ENCODE measurements at regions not wholly inside any gene's neighbourhood (a gene's known extent, or its start where the extent isn't known, plus 50 kb on each side); places are given as distances from the start of the nearest gene placed in this dataset.

GRCh38 chr10:124225029-124225466 lies 131.7 kb upstream of the CHST15 start:
- DNase-seq (ENCODE audit: low read depth, low spot score) = no peak
- no peak overlapping the region for H3K4me3 ChIP-seq (ENCODE audit: low read depth, low read length)
- TF ChIP-seq, protein P1, sequence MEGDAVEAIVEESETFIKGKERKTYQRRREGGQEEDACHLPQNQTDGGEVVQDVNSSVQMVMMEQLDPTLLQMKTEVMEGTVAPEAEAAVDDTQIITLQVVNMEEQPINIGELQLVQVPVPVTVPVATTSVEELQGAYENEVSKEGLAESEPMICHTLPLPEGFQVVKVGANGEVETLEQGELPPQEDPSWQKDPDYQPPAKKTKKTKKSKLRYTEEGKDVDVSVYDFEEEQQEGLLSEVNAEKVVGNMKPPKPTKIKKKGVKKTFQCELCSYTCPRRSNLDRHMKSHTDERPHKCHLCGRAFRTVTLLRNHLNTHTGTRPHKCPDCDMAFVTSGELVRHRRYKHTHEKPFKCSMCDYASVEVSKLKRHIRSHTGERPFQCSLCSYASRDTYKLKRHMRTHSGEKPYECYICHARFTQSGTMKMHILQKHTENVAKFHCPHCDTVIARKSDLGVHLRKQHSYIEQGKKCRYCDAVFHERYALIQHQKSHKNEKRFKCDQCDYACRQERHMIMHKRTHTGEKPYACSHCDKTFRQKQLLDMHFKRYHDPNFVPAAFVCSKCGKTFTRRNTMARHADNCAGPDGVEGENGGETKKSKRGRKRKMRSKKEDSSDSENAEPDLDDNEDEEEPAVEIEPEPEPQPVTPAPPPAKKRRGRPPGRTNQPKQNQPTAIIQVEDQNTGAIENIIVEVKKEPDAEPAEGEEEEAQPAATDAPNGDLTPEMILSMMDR (IDR thresholded peaks at IDR 0.05; ENCODE audit: low read depth, low read length) = no peak
- in situ Hi-C loops (cut with HindIII; ENCODE audit: low sequenced_read_pairs) = no loop called here

DNA sequence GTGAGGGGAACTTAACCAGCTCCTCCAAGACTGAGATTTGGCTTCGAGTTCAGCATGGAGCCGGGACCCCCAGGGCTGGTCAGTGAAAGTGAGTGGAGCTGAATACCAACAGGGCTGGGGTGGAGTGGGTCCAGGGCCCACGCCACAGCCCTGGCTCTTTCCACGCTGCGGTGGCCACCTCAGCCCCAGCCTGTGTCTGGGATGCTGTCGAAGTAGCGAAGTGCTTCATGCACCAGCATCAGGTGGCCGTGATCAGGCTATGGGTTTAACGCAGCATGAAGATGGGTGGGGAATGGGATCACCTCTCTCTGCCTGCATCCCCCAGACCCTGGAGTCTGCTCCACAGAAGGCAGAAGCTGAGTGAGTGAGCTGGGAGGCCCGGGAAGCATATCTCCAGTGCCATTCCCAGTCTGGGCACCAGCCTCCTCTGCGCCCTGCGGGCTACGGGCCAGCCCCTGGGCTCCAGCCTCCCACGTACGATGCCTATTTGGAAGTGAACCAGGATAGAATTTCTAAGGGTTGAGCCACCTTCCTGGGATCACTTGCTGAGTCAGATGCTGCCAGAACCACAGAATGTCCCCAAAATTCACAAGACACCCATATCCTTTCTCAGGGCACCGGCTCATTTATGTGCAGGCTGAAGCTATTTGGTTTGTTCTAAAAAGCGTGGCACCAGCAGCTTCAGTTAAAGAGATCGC lies 131.1 kb upstream of the CHST15 start:
- no peak overlapping the region for H3K4me3 ChIP-seq (ENCODE audit: low read depth, low read length)
- in situ Hi-C loops (cut with HindIII; ENCODE audit: low sequenced_read_pairs) = no loop called here
- DNase-seq (ENCODE audit: low read depth, low spot score) = peak; percentile 38
- TF ChIP-seq, protein P1 (IDR thresholded peaks at IDR 0.05; ENCODE audit: low read depth, low read length) = no peak

DNA sequence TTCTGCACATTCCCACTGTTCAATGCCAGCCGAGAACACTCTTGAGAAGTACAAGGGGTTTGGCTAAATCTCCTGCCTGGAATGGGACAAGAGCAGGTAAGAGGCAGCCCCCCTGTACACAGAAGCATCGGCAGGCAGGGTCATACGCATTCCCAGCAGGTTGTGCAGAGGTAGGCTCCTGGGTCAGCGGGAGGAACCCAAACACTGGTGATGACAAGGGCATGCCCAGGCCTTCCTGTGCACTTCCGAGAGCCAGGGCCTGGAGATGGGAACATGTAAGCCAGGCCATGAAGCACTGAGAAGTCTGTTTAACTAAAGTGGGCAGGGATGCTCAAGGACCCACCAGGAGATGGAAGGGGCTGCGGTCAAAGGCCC lies 130.3 kb upstream of the CHST15 start:
- TF ChIP-seq, protein P1 (IDR thresholded peaks at IDR 0.05; ENCODE audit: low read depth, low read length) = no peak
- H3K4me3 ChIP-seq (ENCODE audit: low read depth, low read length) = no peak overlapping the region
- in situ Hi-C loops (cut with HindIII; ENCODE audit: low sequenced_read_pairs) = no loop called here

GRCh38 chr10:124222988-124223710 lies 129.8 kb upstream of the CHST15 start:
- in situ Hi-C loops (cut with HindIII; ENCODE audit: low sequenced_read_pairs) = no loop called here
- H3K4me3 ChIP-seq (ENCODE audit: low read depth, low read length) = no peak overlapping the region
- no peak for DNase-seq (ENCODE audit: low read depth, low spot score)
- TF ChIP-seq, protein P1 (IDR thresholded peaks at IDR 0.05; ENCODE audit: low read depth, low read length) = no peak

More for the DNA sequence above, 130.3 kb upstream of the CHST15 start:
- DNase-seq (ENCODE audit: low read depth, low spot score) = no peak

DNA sequence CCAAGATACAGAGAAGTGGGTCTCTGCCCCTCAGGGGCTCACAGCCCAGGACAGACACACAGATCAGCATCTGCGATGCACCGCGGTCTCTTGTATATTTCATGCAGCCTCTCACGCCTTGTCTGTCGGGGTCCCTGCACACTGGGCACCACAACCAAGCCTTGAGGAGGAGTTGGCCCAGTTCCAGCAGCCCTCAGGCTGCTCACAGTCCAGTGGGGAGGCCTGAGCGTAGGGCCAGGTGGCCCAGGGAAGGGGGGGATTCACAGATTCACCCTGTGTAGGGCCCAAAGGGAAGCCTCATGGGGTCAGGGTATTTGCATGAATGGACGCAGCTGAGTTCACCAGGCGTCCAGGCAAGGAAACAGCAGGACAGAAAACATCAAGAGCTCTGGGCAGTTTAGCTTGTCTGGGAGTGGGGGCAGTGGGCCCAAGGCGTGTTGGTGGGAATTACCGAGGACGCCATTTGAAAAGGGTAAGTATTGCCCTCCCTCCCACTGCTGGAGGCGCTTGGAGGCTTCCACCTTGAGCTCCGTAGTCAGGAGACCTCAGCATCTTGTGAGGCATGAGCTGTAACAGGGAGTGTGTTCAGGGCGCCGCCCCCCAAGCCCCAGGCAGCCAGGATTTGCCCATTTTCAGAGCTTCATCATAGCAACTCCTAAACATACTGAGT lies 129.1 kb upstream of the CHST15 start:
- DNase-seq (ENCODE audit: low read depth, low spot score) = peak; percentile 25
- in situ Hi-C loops (cut with HindIII; ENCODE audit: low sequenced_read_pairs) = no loop called here

More for the DNA sequence above, 129.1 kb upstream of the CHST15 start:
- TF ChIP-seq, protein P1 (IDR thresholded peaks at IDR 0.05; ENCODE audit: low read depth, low read length) = no peak
- no peak overlapping the region for H3K4me3 ChIP-seq (ENCODE audit: low read depth, low read length)

All from astrocyte of the spinal cord (primary cell).